ENCODE measurements at regions not wholly inside any gene's neighbourhood (a gene's known extent, or its start where the extent isn't known, plus 50 kb on each side); places are given as distances from the start of the nearest gene placed in this dataset.
A peak's percentile ranks its signal among the peaks of the same experiment; 100 is the strongest.

- DNase-seq, result no peak
Observed at GRCh38 chr22:27437570-27437969, 364.0 kb downstream of the MN1 start.

GRCh38 chr22:27438271-27438980 lies 363.1 kb downstream of the MN1 start:
- peak; percentile 35 for DNase-seq

GRCh38 chr22:27439131-27439530 lies 362.4 kb downstream of the MN1 start:
- DNase-seq, result no peak

GRCh38 chr22:27440304-27440865 lies 361.2 kb downstream of the MN1 start:
- peak; percentile 56 for DNase-seq

- no peak for DNase-seq
Observed at GRCh38 chr22:27441706-27442475, 359.7 kb downstream of the MN1 start.

- DNase-seq, result no peak
Observed at GRCh38 chr22:27443306-27443705, 358.2 kb downstream of the MN1 start.

- no peak for DNase-seq
Observed at GRCh38 chr22:27445881-27446280, 355.7 kb downstream of the MN1 start.

- DNase-seq, result no peak
Observed at GRCh38 chr22:27447289-27447688, 354.3 kb downstream of the MN1 start.

- DNase-seq, result no peak
Observed at GRCh38 chr22:27450448-27450847, 351.1 kb downstream of the MN1 start.

- no peak for DNase-seq
Observed at GRCh38 chr22:27452245-27452644, 349.3 kb downstream of the MN1 start.

GRCh38 chr22:27452922-27453321 lies 348.6 kb downstream of the MN1 start:
- no peak for DNase-seq

- DNase-seq, result no peak
Observed at GRCh38 chr22:27453725-27454124, 347.8 kb downstream of the MN1 start.

- no peak for DNase-seq
Observed at GRCh38 chr22:27454807-27455450, 346.6 kb downstream of the MN1 start.

GRCh38 chr22:27455526-27455925 lies 346.0 kb downstream of the MN1 start:
- no peak for DNase-seq

GRCh38 chr22:27456696-27457503 lies 344.7 kb downstream of the MN1 start:
- no peak for DNase-seq

- DNase-seq, result no peak
Observed at GRCh38 chr22:27459999-27460398, 341.6 kb downstream of the MN1 start.

- DNase-seq, result no peak
Observed at GRCh38 chr22:27460591-27461347, 340.8 kb downstream of the MN1 start.

GRCh38 chr22:27461470-27461869 lies 340.1 kb downstream of the MN1 start:
- no peak for DNase-seq

- DNase-seq, result no peak
Observed at GRCh38 chr22:27462190-27462589, 339.4 kb downstream of the MN1 start.

- DNase-seq, result no peak
Observed at GRCh38 chr22:27463121-27463660, 338.4 kb downstream of the MN1 start.

GRCh38 chr22:27466229-27466628 lies 335.3 kb downstream of the MN1 start:
- no peak for DNase-seq
